HEK293 (cell line): ENCODE measurements at regions not wholly inside any gene's neighbourhood (a gene's known extent, or its start where the extent isn't known, plus 50 kb on each side); places are given as distances from the start of the nearest gene placed in this dataset.

Source experiments
- CTCF ChIA-PET: fragments of 350-600 bp; formaldehyde crosslinking; extraction: SDS; loops from one replicate; lab custom pipeline; 2021; ENCODE audit warnings: antibody characterized with exemption; lab: Yijun Ruan, JAX
- POLR2A ChIA-PET: fragments of 300-600 bp; formaldehyde crosslinking; extraction: SDS; loops from one replicate; lab custom pipeline; 2020; ENCODE audit warnings: antibody characterized with exemption, inconsistent platforms; lab: Yijun Ruan, JAX
- H3K27ac ChIP-seq: fragments of 200-500 bp; sonication (Bioruptor generic); 2 replicates; pipeline ENCODE4 v1.5.1; 2014; ENCODE audit warnings: low read depth, low read length, control low read depth, inconsistent platforms; ENCODE audit errors: extremely low read depth
- H3K36me3 ChIP-seq, 2 experiments: fragments of 200-500 bp in 1 of 2; sonication (Bioruptor generic) in 1 of 2; 1 replicate in 1 of 2; 2 replicates in 1 of 2; pipeline ENCODE4 v1.5.1; 2014 to 2017; ENCODE audit warnings: inconsistent platforms in 2 of 2, low read length in 2 of 2; ENCODE audit not compliant: control insufficient read depth in 2 of 2, insufficient read depth in 1 of 2
- H3K4me1 ChIP-seq: fragments of 200-500 bp; sonication (Bioruptor generic); 2 replicates; pipeline ENCODE4 v1.5.1; 2014; ENCODE audit warnings: mild to moderate bottlenecking, low read length, inconsistent platforms; ENCODE audit not compliant: control insufficient read depth, insufficient read depth
- H3K4me3 ChIP-seq: 2 replicates; pipeline ENCODE4 v1.5.1; 2011; ENCODE audit warnings: low read depth, mild to moderate bottlenecking, control low read depth, low read length, moderate library complexity
- H3K9me3 ChIP-seq: fragments of 200-500 bp; sonication (Bioruptor generic); 2 replicates; pipeline ENCODE4 v1.5.1; 2014; ENCODE audit warnings: low read depth, low read length, inconsistent platforms; ENCODE audit not compliant: control insufficient read depth, insufficient read depth
- BCL11B ChIP-seq: fragments of 450-650 bp; formaldehyde crosslinking; IDR thresholded peaks from 2 replicates; pipeline ENCODE4 v1.5.1; 2016; ENCODE audit warnings: low read depth, missing biosample characterization, missing genetic modification characterization
- REPIN1 ChIP-seq: fragments of 450-650 bp; formaldehyde crosslinking; IDR thresholded peaks from 2 replicates; pipeline ENCODE4 v1.5.1; 2017; ENCODE audit warnings: missing biosample characterization, missing genetic modification characterization, low read depth
- TRIM28 ChIP-seq: IDR thresholded peaks from 2 replicates; pipeline ENCODE4 v1.6.1; 2011; ENCODE audit warnings: low read length, control low read depth, borderline replicate concordance
- ZBTB17 ChIP-seq: fragments of 450-650 bp; formaldehyde crosslinking; IDR thresholded peaks from 2 replicates; pipeline ENCODE4 v1.5.1; 2016; ENCODE audit warnings: missing biosample characterization, missing genetic modification characterization
- ZNF16 ChIP-seq: fragments of 450-650 bp; formaldehyde crosslinking; IDR thresholded peaks from 2 replicates; pipeline ENCODE4 v1.5.1; 2016; ENCODE audit warnings: low read depth, missing biosample characterization, missing genetic modification characterization
- ZNF501 ChIP-seq: fragments of 450-650 bp; formaldehyde crosslinking; IDR thresholded peaks from 2 replicates; pipeline ENCODE4 v1.5.1; 2016; ENCODE audit warnings: missing biosample characterization, missing genetic modification characterization
- ZNF529 ChIP-seq: fragments of 450-650 bp; formaldehyde crosslinking; IDR thresholded peaks from 2 replicates; pipeline ENCODE4 v1.5.1; 2017; ENCODE audit warnings: missing genetic modification characterization, missing biosample characterization; ENCODE audit not compliant: insufficient replicate concordance
- ZNF544 ChIP-seq: fragments of 450-650 bp; formaldehyde crosslinking; IDR thresholded peaks from 2 replicates; pipeline ENCODE4 v1.5.0; 2017; ENCODE audit warnings: missing biosample characterization, missing genetic modification characterization
- ZNF549 ChIP-seq: fragments of 450-650 bp; IDR thresholded peaks from 2 replicates; pipeline ENCODE4 v1.5.1; 2018; ENCODE audit warnings: missing biosample characterization, missing genetic modification characterization, mild to moderate bottlenecking, inconsistent platforms, moderate library complexity
- ZNF600 ChIP-seq: fragments of 450-650 bp; formaldehyde crosslinking; IDR thresholded peaks from 2 replicates; pipeline ENCODE4 v1.5.1; 2016; ENCODE audit warnings: missing biosample characterization, missing genetic modification characterization
- ZNF624 ChIP-seq: fragments of 450-650 bp; formaldehyde crosslinking; IDR thresholded peaks from 2 replicates; pipeline ENCODE4 v1.5.1; 2017; ENCODE audit warnings: missing biosample characterization, missing genetic modification characterization
- TF ChIP-seq, protein P1 (sequence below): fragments of 450-650 bp; formaldehyde crosslinking; IDR thresholded peaks from 2 replicates; pipeline ENCODE4 v1.5.1; 2016; ENCODE audit warnings: missing biosample characterization, missing genetic modification characterization, borderline replicate concordance
- TF ChIP-seq, protein P2 (sequence below): fragments of 450-650 bp; formaldehyde crosslinking; IDR thresholded peaks from 2 replicates; pipeline ENCODE4 v1.5.1; 2016; ENCODE audit warnings: missing biosample characterization, missing genetic modification characterization
- TF ChIP-seq, protein P3 (sequence below): fragments of 450-650 bp; formaldehyde crosslinking; IDR thresholded peaks from 2 replicates; pipeline ENCODE4 v1.5.1; 2016; ENCODE audit warnings: missing biosample characterization, missing genetic modification characterization

DNA sequence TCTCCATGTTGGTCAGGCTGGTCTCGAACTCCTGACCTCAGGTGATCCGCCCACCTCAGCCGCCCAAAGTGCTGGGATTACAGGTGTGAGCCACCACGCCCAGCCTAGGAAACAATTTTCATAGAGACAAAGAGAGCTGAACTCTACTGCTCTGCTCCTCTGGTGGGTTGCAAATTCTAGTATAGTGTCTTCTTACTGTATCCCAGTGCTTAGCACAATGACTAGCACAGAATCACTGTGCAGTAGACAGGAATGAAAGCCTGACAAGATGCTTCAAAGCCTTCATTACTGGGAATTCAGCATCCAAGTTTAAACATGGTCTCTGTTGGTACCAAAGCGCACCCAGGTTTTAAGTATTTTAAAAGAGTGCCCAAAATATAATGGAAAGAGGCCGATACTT lies 96.5 kb upstream of the SALL4 start:
- TF ChIP-seq, protein P1, sequence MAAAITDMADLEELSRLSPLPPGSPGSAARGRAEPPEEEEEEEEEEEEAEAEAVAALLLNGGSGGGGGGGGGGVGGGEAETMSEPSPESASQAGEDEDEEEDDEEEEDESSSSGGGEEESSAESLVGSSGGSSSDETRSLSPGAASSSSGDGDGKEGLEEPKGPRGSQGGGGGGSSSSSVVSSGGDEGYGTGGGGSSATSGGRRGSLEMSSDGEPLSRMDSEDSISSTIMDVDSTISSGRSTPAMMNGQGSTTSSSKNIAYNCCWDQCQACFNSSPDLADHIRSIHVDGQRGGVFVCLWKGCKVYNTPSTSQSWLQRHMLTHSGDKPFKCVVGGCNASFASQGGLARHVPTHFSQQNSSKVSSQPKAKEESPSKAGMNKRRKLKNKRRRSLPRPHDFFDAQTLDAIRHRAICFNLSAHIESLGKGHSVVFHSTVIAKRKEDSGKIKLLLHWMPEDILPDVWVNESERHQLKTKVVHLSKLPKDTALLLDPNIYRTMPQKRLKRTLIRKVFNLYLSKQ: no peak
- TF ChIP-seq, protein P2, sequence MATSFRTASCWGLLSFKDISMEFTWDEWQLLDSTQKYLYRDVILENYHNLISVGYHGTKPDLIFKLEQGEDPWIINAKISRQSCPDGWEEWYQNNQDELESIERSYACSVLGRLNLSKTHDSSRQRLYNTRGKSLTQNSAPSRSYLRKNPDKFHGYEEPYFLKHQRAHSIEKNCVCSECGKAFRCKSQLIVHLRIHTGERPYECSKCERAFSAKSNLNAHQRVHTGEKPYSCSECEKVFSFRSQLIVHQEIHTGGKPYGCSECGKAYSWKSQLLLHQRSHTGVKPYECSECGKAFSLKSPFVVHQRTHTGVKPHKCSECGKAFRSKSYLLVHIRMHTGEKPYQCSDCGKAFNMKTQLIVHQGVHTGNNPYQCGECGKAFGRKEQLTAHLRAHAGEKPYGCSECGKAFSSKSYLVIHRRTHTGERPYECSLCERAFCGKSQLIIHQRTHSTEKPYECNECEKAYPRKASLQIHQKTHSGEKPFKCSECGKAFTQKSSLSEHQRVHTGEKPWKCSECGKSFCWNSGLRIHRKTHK (tag by site-specific recombination): peak; percentile 91
- Histone ChIP-seq H3K4me3 (no peak overlapping the region), H3K4me1 (no peaks in the 10 kb centered on the region), H3K27ac (no peak overlapping the region), H3K36me3 (no peaks in the 10 kb centered on the region), H3K9me3 (no peaks in the 10 kb centered on the region)
- ChIA-PET POLR2A (no interaction called here), CTCF (no interaction called here)

DNA sequence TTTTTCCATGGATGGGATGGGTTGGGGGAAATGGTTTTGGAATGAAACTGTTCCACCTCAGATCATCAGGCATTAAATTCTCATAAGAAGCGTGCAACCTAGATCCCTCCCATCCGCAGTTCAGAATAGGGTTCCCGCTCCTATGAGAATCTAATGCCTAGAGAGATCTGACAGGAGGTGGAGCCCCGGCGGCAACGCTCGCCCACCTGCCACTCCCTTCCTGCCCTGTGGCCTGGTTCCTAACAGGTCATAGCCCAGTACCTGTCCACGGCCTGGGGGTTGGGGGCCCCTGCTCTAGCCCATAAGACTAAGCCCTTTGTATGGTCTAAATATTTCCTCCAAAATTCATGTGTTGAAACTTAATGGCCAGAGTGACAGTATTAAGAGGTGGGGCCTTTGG lies 92.3 kb upstream of the SALL4 start:
- H3K4me3 ChIP-seq: no peak overlapping the region
- no peaks in the 10 kb centered on the region for H3K36me3 ChIP-seq
- H3K9me3 ChIP-seq: no peaks in the 10 kb centered on the region
- TF ChIP-seq ZNF529 (tag by site-specific recombination) (no peak), ZNF549 (tag by site-specific recombination) (no peak), TRIM28 (no peak), BCL11B (tag by site-specific recombination) (no peak), ZNF501 (no peak)
- TF ChIP-seq, protein P3, sequence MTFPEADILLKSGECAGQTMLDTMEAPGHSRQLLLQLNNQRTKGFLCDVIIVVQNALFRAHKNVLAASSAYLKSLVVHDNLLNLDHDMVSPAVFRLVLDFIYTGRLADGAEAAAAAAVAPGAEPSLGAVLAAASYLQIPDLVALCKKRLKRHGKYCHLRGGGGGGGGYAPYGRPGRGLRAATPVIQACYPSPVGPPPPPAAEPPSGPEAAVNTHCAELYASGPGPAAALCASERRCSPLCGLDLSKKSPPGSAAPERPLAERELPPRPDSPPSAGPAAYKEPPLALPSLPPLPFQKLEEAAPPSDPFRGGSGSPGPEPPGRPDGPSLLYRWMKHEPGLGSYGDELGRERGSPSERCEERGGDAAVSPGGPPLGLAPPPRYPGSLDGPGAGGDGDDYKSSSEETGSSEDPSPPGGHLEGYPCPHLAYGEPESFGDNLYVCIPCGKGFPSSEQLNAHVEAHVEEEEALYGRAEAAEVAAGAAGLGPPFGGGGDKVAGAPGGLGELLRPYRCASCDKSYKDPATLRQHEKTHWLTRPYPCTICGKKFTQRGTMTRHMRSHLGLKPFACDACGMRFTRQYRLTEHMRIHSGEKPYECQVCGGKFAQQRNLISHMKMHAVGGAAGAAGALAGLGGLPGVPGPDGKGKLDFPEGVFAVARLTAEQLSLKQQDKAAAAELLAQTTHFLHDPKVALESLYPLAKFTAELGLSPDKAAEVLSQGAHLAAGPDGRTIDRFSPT (tag by site-specific recombination): no peak
- TF ChIP-seq, all 188 proteins: peak for 0
- ChIA-PET CTCF (no interaction called here), POLR2A (no interaction called here)
- H3K27ac ChIP-seq: 0 out of 2 replicates have a peak overlapping the region, but pooled peaks have one; percentile 18
- peaks cover 6% of the 10 kb centered on the region; the same call in 1 of the 2 replicates for H3K4me1 ChIP-seq

DNA sequence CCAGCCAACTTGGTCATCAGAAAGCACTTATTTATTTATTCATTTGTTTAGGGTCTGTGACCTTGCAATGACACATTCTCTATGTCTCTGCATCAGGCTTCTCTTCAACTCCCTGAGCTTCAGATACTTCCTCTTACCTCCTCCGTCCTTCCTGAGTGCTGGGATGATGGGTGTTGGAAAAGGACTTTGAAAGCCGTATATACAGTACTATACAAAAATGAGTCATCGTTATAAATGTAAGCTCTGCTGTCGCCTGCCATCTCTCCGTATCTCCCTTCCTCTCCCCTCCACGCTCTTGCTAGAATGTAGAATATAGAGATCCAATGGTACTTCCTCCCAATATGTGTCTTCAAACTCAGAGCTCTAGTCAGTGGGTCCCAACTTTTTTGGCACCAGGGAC lies 91.9 kb upstream of the SALL4 start:
- Histone ChIP-seq H3K36me3 (no peaks in the 10 kb centered on the region), H3K4me1 (peaks cover 10% of the 10 kb centered on the region; the same call in 1 of the 2 replicates), H3K9me3 (no peaks in the 10 kb centered on the region), H3K4me3 (no peak overlapping the region), H3K27ac (no peak overlapping the region)
- POLR2A ChIA-PET: no interaction called here
- TF ChIP-seq ZNF624 (tag by site-specific recombination) (no peak), ZBTB17 (tag by site-specific recombination) (peak; percentile 38), ZNF544 (no peak), ZNF600 (tag by site-specific recombination) (peak; percentile 27; the same call in 1 of the 2 replicates)
- CTCF ChIA-PET: interaction anchor here (0.6 to 0.7 kb wide), 2 partner anchors 223 to 1684 kb away, joined by 3 read pairs; no protein-coding TSS in a partner anchor

DNA sequence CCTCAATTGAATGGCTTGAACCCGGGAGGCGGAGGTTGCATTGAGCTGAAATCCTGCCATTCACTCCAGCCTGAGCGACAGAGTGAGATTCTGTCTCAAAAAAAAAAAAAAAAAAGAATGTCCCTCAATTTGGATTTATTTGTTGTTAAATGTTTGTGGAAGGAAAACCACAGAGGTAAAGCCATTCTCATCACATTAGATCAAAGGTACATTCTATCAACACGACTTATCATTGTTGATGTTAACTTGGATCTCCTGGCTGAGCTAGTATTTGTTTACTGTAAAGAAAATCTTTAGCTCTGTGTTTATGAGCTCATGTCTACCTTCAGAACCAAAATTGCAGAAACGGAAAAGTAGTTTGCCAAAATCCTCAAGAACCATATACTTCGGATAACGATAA lies 91.4 kb upstream of the SALL4 start:
- no peak overlapping the region for H3K27ac ChIP-seq
- H3K36me3 ChIP-seq: no peaks in the 10 kb centered on the region
- POLR2A ChIA-PET: interaction anchor here (0.7 kb wide), 1 partner anchor 54 kb away, joined by 4 read pairs; no protein-coding TSS in a partner anchor
- peaks cover 10% of the 10 kb centered on the region; the same call in 1 of the 2 replicates for H3K4me1 ChIP-seq
- TF ChIP-seq REPIN1 (tag by site-specific recombination) (no peak), ZNF16 (no peak)
- TF ChIP-seq, all 188 proteins: peak for 0
- no peak overlapping the region for H3K4me3 ChIP-seq
- CTCF ChIA-PET: interaction anchor here (0.6 to 0.7 kb wide), 3 partner anchors 140 to 1685 kb away, joined by 3 to 4 read pairs (median 3); no protein-coding TSS in a partner anchor
- H3K9me3 ChIP-seq: no peaks in the 10 kb centered on the region
